Neural cell (in vitro differentiated cells): ENCODE measurements at regions not wholly inside any gene's neighbourhood (a gene's known extent, or its start where the extent isn't known, plus 50 kb on each side); places are given as distances from the start of the nearest gene placed in this dataset.

Experiments
- CTCF ChIP-seq: fragments of 450-650 bp; IDR thresholded peaks from 2 replicates; pipeline ENCODE4 v1.5.1; 2014; ENCODE audit warnings: antibody characterized with exemption, mild to moderate bottlenecking, moderate library complexity; ENCODE audit not compliant: poor library complexity, severe bottlenecking
- EP300 ChIP-seq: fragments of 450-650 bp; conservative IDR thresholded peaks from 2 replicates; pipeline ENCODE4 v1.6.1; 2014; ENCODE audit warnings: antibody characterized with exemption, mild to moderate bottlenecking, moderate library complexity; ENCODE audit not compliant: poor library complexity, severe bottlenecking
- EZH2 ChIP-seq: fragments of 200-600, 300-800 bp; shearing (Covaris generic), sonication (generic); IDR thresholded peaks from 2 replicates; pipeline ENCODE4 v1.6.1; 2014; ENCODE audit warnings: antibody characterized with exemption, low read length, borderline replicate concordance, mild to moderate bottlenecking; ENCODE audit not compliant: insufficient read depth, poor library complexity, severe bottlenecking
- POLR2AphosphoS5 ChIP-seq: IDR thresholded peaks from 2 replicates; pipeline ENCODE4 v1.6.1; 2012
- RAD21 ChIP-seq: fragments of 450-650 bp; conservative IDR thresholded peaks from 2 replicates; pipeline ENCODE4 v1.6.1; 2014; ENCODE audit warnings: antibody characterized with exemption, mild to moderate bottlenecking, moderate library complexity
- TAF1 ChIP-seq: IDR thresholded peaks from 2 replicates; pipeline ENCODE4 v1.6.1; 2012; ENCODE audit warnings: low read depth

DNA sequence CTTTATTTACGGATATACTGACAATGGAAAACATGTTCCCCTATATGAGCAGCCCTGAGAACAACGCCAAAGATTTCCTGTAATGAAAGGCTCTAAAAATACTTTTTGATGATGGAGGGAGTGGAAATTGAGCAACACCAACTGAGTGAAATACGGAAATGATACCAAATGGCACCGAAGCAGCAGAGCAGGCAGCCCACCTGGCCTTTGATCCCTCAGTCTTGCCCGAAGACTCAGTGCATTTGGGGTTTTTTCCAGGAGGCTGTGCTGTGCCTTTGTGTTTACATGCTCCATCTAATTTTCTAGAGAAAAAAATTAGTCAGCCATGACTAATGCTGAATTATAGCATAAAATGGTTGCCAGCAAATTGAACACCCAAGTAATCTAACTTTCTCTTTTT, 169.9 kb upstream of the RBPJ start:
- TF ChIP-seq EP300 = no peak
- no peak for TF ChIP-seq CTCF
- TF ChIP-seq POLR2AphosphoS5 = no peak
- no peak for TF ChIP-seq RAD21
- no peak for TF ChIP-seq TAF1
- no peak for TF ChIP-seq EZH2
